ENCODE measurements at regions not wholly inside any gene's neighbourhood (a gene's known extent, or its start where the extent isn't known, plus 50 kb on each side); places are given as distances from the start of the nearest gene placed in this dataset.

GRCh38 chr11:92511522-92512203, 287.0 kb downstream of the FAT3 start:
- TF ChIP-seq CTCF (IDR thresholded peaks at IDR 0.05; ENCODE audit: low read depth, low read length): no peak
- no peak overlapping the region for H3K4me3 ChIP-seq (ENCODE audit: low read depth, low read length)

GRCh38 chr11:92512204-92512569, 287.6 kb downstream of the FAT3 start:
- H3K4me3 ChIP-seq (ENCODE audit: low read depth, low read length): no peak overlapping the region
- no peak for TF ChIP-seq CTCF (IDR thresholded peaks at IDR 0.05; ENCODE audit: low read depth, low read length)

DNA sequence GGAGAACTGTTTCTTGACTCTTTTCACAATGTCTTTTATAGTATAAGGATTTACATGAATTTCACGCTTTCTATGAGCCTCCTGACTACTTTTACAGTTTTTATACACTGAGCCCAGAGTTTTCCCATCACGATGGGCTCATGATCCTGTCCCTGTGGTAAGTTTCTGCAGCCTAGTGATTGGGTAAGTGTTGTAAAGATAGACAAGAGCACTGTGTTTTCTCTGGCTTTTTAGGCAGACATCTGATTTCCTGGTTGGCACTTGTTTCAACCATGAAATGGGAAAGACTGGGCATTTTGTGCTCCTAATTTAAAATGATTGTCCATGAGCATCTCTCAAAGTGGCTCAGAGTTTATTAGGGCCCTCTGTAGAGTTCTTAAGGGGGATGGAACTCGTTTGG, 299.0 kb downstream of the FAT3 start:
- H3K4me3 ChIP-seq (ENCODE audit: low read depth, low read length): no peak overlapping the region
- no peak for TF ChIP-seq CTCF (IDR thresholded peaks at IDR 0.05; ENCODE audit: low read depth, low read length)

DNA sequence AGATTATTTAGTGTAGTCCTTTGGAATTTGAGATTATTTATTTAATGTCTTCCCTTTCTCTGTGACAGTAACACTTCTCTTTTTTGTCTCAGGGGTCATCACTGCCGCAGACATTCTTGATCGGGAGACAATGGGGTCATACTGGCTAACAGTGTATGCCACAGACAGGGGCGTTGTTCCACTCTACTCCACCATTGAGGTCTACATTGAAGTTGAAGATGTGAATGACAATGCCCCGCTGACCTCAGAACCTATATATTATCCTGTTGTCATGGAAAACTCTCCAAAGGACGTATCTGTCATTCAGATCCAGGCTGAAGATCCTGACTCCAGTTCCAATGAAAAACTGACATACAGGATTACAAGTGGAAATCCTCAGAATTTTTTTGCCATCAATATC, 299.9 kb downstream of the FAT3 start:
- no peak overlapping the region for H3K4me3 ChIP-seq (ENCODE audit: low read depth, low read length)
- TF ChIP-seq CTCF (IDR thresholded peaks at IDR 0.05; ENCODE audit: low read depth, low read length): no peak

DNA sequence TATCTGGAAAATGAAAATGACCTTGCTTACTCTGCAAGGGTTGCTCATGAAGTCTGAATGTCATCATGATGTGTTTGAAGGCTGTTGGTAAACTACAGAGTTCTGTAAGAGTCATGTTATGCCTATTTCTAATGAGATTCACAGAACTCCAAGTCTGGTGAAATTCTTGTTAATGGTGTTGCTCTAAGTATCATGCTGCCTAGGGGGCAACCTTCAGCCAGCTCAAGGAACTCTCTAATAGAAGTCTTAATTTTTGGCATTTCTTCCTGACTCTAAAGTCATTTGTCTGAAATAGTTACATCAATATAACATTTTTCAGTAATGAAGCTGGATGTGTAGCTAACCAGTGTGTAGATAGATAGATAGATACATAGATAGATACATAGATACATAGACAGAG, 302.8 kb downstream of the FAT3 start:
- H3K4me3 ChIP-seq (ENCODE audit: low read depth, low read length): no peak overlapping the region
- no peak for TF ChIP-seq CTCF (IDR thresholded peaks at IDR 0.05; ENCODE audit: low read depth, low read length)

- H3K4me3 ChIP-seq (ENCODE audit: low read depth, low read length): no peak overlapping the region
- no peak for TF ChIP-seq CTCF (IDR thresholded peaks at IDR 0.05; ENCODE audit: low read depth, low read length)
Measured at GRCh38 chr11:92528001-92528400, 303.4 kb downstream of the FAT3 start.

DNA sequence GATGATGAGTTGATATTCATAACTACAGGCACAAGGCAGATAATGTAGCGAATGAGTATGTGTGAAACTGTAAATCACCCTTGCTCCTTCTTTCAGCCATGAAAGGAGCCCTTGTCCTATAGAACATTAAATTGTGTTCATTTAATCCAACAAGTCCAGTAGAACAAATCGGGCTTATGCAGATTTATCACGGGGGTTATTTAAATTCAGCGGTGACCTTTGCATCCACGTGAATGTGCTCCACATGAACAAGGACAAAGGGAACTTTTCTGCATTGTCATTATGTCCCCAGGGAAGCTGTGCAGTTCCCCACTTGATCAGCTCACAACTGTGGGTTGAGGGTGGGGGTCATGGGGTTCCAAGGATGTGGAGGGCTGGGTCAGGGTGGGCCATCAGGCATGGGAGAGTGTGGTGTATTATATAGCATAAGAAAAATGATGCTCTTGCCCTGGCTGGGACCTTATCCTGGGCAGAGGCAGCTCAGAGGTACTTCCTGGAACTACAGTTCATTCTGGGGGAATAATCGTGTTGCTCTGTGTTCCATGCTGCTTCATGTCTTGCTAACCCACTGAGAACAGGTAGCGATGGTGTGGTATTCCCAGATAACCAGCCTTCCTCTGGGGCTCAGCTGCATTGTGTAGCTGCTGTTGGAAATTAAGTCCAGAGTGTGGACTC, 306.6 kb downstream of the FAT3 start:
- H3K4me3 ChIP-seq (ENCODE audit: low read depth, low read length): no peak overlapping the region
- TF ChIP-seq CTCF (IDR thresholded peaks at IDR 0.05; ENCODE audit: low read depth, low read length): no peak
